Fibroblast of lung (primary cell): ENCODE measurements at regions not wholly inside any gene's neighbourhood (a gene's known extent, or its start where the extent isn't known, plus 50 kb on each side); places are given as distances from the start of the nearest gene placed in this dataset.

Source experiments
- DNase-seq, 2 donors: peaks; one replicate each; pipeline versions ENCODE4 v3.0.0 to v3.0.0-alpha.2; 2010; ENCODE audit warnings: low read depth in 2 of 2
- H2AFZ ChIP-seq: 2 replicates; pipeline ENCODE4 v1.5.1; 2012; ENCODE audit warnings: low read length, control low read depth, inconsistent platforms
- H3K27ac ChIP-seq: 2 replicates; pipeline ENCODE4 v1.5.1; 2011; ENCODE audit warnings: low read length, control low read depth; ENCODE audit not compliant: insufficient read depth
- H3K27me3 ChIP-seq: 2 replicates; pipeline ENCODE4 v1.5.1; 2011; ENCODE audit warnings: mild to moderate bottlenecking, low read length; ENCODE audit not compliant: control insufficient read depth, insufficient read depth
- H3K36me3 ChIP-seq: 2 replicates; pipeline ENCODE4 v1.5.1; 2011; ENCODE audit warnings: low read length; ENCODE audit not compliant: control insufficient read depth, insufficient read depth
- H3K4me1 ChIP-seq: 2 replicates; pipeline ENCODE4 v1.5.1; 2011; ENCODE audit warnings: low read length; ENCODE audit not compliant: control insufficient read depth, insufficient read depth; ENCODE audit errors: extremely low read depth
- H3K4me2 ChIP-seq: 2 replicates; pipeline ENCODE4 v1.5.1; 2011; ENCODE audit warnings: low read length, control low read depth; ENCODE audit not compliant: insufficient read depth; ENCODE audit errors: extremely low read depth
- H3K4me3 ChIP-seq, 4 experiments: fragments of 200-600 bp in 1 of 4; sonication (generic) in 1 of 4; replicated peaks in 1 of 4; 2 replicates each; pipeline ENCODE4 v1.5.1; 2011 to 2016; ENCODE audit warnings: low read length in 4 of 4, low read depth in 3 of 4, mild to moderate bottlenecking in 3 of 4, control low read depth in 2 of 4, inconsistent platforms in 1 of 4, mixed read lengths in 1 of 4; ENCODE audit not compliant: insufficient read depth in 1 of 4; ENCODE audit errors: control extremely low read depth in 1 of 4
- H3K79me2 ChIP-seq: 2 replicates; pipeline ENCODE4 v1.5.1; 2012; ENCODE audit warnings: mild to moderate bottlenecking, low read length, inconsistent platforms; ENCODE audit not compliant: control insufficient read depth, insufficient read depth
- H3K9ac ChIP-seq: 2 replicates; pipeline ENCODE4 v1.5.1; 2011; ENCODE audit warnings: mild to moderate bottlenecking, low read length, control low read depth; ENCODE audit not compliant: insufficient read depth
- H3K9me3 ChIP-seq: 2 replicates; pipeline ENCODE4 v1.5.1; 2012; ENCODE audit warnings: low read depth, low read length; ENCODE audit not compliant: control insufficient read depth, insufficient read depth
- H4K20me1 ChIP-seq: 2 replicates; pipeline ENCODE4 v1.5.1; 2011; ENCODE audit warnings: low read length; ENCODE audit not compliant: control insufficient read depth, insufficient read depth; ENCODE audit errors: extremely low read depth
- CTCF ChIP-seq, 2 donors: IDR thresholded peaks in 1 of 2; conservative IDR thresholded peaks in 1 of 2; 1 replicate in 1 of 2; 2 replicates in 1 of 2; pipeline ENCODE4 v1.5.1; 2011 to 2012; ENCODE audit warnings: low read length in 2 of 2, control low read depth in 1 of 2, inconsistent platforms in 1 of 2, low read depth in 1 of 2, mild to moderate bottlenecking in 1 of 2
- EZH2 ChIP-seq: IDR thresholded peaks from 2 replicates; pipeline ENCODE4 v1.5.1; 2012; ENCODE audit warnings: low read length, control low read depth, mild to moderate bottlenecking; ENCODE audit errors: missing control alignments

GRCh38 chr6:132220800-132221199, 180.5 kb downstream of the MOXD1 start:
- H3K9me3 ChIP-seq: no peaks in the 10 kb centered on the region
- no peak overlapping the region for H3K4me2 ChIP-seq
- TF ChIP-seq EZH2: no peak
- no peak for TF ChIP-seq CTCF (conservative IDR thresholded peaks at IDR 0.05 in 1 of 2, IDR thresholded peaks at IDR 0.05 in 1 of 2; ENCODE audit: low read depth in 1 of 2, low read length in 2 of 2)

GRCh38 chr6:132219901-132220300, 181.4 kb downstream of the MOXD1 start:
- no peak overlapping the region for H2AFZ ChIP-seq
- H3K36me3 ChIP-seq: no peaks in the 10 kb centered on the region
- no peaks in the 10 kb centered on the region for H3K9me3 ChIP-seq
- no peak overlapping the region for H3K4me3 ChIP-seq
- no peak overlapping the region for H3K4me2 ChIP-seq
- TF ChIP-seq CTCF (conservative IDR thresholded peaks at IDR 0.05 in 1 of 2, IDR thresholded peaks at IDR 0.05 in 1 of 2; ENCODE audit: low read depth in 1 of 2, low read length in 2 of 2): no peak
- no peak for TF ChIP-seq EZH2
- no peak overlapping the region for H3K9ac ChIP-seq
- H4K20me1 ChIP-seq: no peaks in the 10 kb centered on the region
- no peaks in the 10 kb centered on the region for H3K79me2 ChIP-seq
- no peak overlapping the region for H3K27ac ChIP-seq
- H3K4me1 ChIP-seq: no peaks in the 10 kb centered on the region
- H3K27me3 ChIP-seq: no peaks in the 10 kb centered on the region
- DNase-seq: peak in 1 of 2 donors; percentile 17

More at GRCh38 chr6:132220800-132221199, 180.5 kb downstream of the MOXD1 start:
- H3K9ac ChIP-seq: no peak overlapping the region
- H3K36me3 ChIP-seq: no peaks in the 10 kb centered on the region
- no peaks in the 10 kb centered on the region for H4K20me1 ChIP-seq
- no peaks in the 10 kb centered on the region for H3K79me2 ChIP-seq
- no peaks in the 10 kb centered on the region for H3K4me1 ChIP-seq
- H3K4me3 ChIP-seq: no peak overlapping the region
- DNase-seq: no peak
- H3K27ac ChIP-seq: no peak overlapping the region
- no peak overlapping the region for H2AFZ ChIP-seq
- no peaks in the 10 kb centered on the region for H3K27me3 ChIP-seq

- no peak overlapping the region for H3K4me2 ChIP-seq
- TF ChIP-seq EZH2 (no peak), CTCF (conservative IDR thresholded peaks at IDR 0.05 in 1 of 2, IDR thresholded peaks at IDR 0.05 in 1 of 2; ENCODE audit: low read depth in 1 of 2, low read length in 2 of 2) (peak; percentile 46 to 52)
- H3K9ac ChIP-seq: no peak overlapping the region
- H3K27ac ChIP-seq: no peak overlapping the region
- no peaks in the 10 kb centered on the region for H4K20me1 ChIP-seq
- no peak overlapping the region for H3K4me3 ChIP-seq
- no peaks in the 10 kb centered on the region for H3K36me3 ChIP-seq
- peak; percentile 35 to 74 for DNase-seq
- no peaks in the 10 kb centered on the region for H3K27me3 ChIP-seq
- no peaks in the 10 kb centered on the region for H3K4me1 ChIP-seq
- no peaks in the 10 kb centered on the region for H3K79me2 ChIP-seq
- no peak overlapping the region for H2AFZ ChIP-seq
- H3K9me3 ChIP-seq: no peaks in the 10 kb centered on the region
These were observed 183.1 kb downstream of the MOXD1 start for GRCh38 chr6:132218059-132218696.
